GM18507 (cell line): ENCODE measurements at regions not wholly inside any gene's neighbourhood (a gene's known extent, or its start where the extent isn't known, plus 50 kb on each side); places are given as distances from the start of the nearest gene placed in this dataset.
A peak's percentile ranks its signal among the peaks of the same experiment; 100 is the strongest.

Source experiments
- DNase-seq: peaks from one replicate; pipeline ENCODE4 v3.0.0; 2011; ENCODE audit warnings: low read depth; ENCODE audit not compliant: insufficient read length; ENCODE audit errors: extremely low spot score
- FAIRE-seq: peaks from 2 replicates; lab custom pipeline; 2011; peaks lifted over from hg19 to GRCh38; lab: Jason Lieb, UNC

DNA sequence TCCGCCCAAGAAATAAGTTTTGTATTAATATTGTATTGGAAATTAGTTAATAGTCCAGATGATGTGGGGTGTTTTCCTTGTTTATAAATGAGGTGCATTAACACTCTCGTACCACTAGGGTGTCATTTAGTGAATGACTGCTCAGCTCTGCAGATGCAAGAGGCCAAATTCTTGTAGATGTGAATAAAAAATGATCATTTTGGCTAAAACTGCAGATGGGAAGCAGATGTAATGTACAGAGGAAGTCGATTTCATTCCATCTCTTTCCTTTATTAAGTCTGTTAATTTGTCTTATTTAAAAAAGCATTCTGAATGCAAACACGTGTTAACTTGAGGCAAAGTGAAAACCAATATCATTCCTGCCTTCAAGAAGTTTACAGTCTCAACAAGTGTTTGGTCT lies 108.1 kb downstream of the DHX15 start:
- DNase-seq (no peak), FAIRE-seq (peak; percentile 42)

- FAIRE-seq (no peak), DNase-seq (no peak)
Observed at GRCh38 chr4:24475756-24476155, 108.6 kb downstream of the DHX15 start.

- DNase-seq = no peak
- FAIRE-seq = no peak
Observed at GRCh38 chr4:24473309-24473721, 111.0 kb downstream of the DHX15 start.

- peak; percentile 37 for DNase-seq
Observed at GRCh38 chr4:24472514-24473308, 111.6 kb downstream of the DHX15 start.

DNA sequence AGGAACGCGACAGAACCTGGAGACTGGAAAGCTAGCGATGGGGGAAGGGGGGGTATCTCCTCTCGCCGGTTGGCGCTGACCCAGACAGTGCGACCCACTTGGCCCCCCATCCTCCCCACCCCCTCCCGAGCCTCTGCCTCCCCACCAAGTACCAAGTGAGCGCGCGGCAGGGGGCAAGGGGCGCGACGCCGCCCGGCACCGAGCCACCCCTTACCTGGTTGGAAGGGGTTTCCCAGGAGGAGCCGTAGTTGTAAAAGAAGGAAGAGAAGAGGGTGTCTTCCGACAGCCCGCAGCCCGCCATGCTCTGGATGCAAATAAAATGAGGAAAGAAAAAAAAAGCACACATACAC lies 112.2 kb downstream of the DHX15 start:
- DNase-seq = no peak
- FAIRE-seq = no peak

More at GRCh38 chr4:24472514-24473308, 111.6 kb downstream of the DHX15 start:
- FAIRE-seq = no peak

- DNase-seq = no peak
- no peak for FAIRE-seq
Observed at GRCh38 chr4:24471486-24472160, 112.7 kb downstream of the DHX15 start.

GRCh38 chr4:24470666-24471485 lies 113.5 kb downstream of the DHX15 start:
- DNase-seq (no peak), FAIRE-seq (no peak)

DNA sequence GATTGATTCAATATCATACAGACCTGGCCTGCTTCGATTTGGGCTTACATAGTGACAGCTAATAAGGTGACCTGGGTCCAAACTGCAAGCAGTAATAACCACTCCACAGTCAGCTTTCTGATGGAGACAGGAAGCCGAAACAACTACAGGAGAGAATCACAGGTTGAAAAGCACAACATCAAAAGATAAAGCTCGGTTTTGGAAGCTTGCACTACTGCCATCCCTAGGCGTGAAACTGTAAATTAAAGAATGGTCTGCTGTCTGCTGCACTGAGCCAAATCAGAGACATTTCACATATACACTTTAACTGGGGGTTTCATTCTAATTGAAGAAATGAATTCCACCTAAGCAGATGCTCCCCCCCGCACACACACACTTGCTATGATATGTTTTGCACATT lies 116.3 kb downstream of the DHX15 start:
- no peak for FAIRE-seq
- no peak for DNase-seq

GRCh38 chr4:24464566-24464965 lies 119.8 kb downstream of the DHX15 start:
- no peak for FAIRE-seq
- no peak for DNase-seq

DNA sequence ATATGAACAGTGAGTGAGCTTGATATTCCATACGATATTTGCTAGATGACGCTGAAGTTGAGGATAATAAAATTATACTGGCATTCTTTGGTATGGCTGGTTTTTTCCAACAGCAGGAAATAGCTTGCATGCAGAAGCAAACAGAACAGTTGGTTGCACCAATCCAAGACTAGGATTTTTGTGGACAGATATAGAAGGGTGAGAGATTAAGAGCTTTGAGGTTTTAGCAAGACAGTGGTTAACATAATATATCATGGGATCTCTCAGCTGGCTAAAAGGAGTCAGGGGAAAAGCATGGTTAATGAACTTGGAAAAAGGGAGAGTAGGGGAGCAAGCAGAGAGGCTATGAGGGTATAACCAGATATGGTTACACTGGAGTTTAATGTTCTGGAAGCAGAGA lies 127.9 kb downstream of the DHX15 start:
- DNase-seq = no peak
- no peak for FAIRE-seq

DNA sequence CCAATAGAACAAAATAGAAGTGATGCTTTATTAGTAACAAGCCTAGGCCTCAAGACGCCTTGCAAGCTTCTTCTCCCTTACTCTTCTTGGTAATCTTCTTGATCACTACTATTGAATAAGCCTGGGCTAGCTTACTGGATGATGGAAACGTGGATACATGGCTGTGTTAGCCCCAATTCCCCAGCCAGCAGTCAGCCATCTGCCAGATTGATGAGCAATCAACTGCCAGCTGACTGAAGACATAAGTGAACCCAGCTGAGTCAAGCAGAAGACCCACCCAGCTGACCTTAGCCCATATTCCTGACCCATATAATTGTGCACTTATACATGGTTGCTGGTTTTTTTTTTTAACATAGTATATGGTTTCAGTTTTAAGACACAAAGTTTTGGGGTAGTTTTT lies 130.4 kb downstream of the DHX15 start:
- FAIRE-seq (no peak), DNase-seq (no peak)

DNA sequence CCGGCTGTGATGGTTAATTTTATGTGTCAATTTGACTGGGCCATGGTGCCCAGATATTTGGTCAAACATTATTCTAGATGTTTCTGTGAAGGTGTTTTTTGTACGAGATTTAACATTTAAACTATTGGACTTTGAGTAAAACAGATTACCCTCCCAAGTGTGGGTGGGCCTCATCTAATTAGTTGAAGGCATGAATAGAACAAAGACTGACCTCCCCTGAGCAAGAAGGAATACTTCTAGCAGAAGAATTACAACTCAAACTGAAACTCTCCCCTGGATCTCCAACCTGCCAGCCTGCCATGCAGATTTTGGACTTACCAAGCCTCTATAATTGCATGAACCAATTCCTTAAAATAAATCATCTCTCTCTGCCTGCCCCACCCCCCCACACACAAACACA lies 132.5 kb downstream of the DHX15 start:
- no peak for DNase-seq
- FAIRE-seq = no peak

DNA sequence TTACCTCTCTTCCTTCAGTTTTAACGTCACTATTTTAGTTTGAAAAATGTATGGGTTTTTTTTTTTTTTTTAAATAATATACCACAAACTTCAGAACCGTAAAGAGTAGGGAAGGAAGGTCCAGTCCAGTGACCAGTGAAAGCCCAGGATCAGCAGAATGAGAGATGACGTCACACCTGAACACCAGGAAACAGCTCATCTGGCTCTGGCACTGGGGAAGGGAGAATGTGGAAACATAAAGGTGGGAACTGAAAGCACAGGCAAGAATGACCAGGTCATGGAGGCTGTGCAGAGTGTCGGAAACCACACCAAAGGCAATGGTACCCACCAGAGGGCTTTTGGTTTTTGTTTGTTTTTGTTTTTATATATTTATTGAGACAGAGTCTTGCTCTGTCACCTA lies 141.2 kb downstream of the DHX15 start:
- FAIRE-seq = no peak

GRCh38 chr4:24440765-24441164 lies 143.6 kb downstream of the DHX15 start:
- FAIRE-seq = no peak
- no peak for DNase-seq

More for the DNA sequence above, 141.2 kb downstream of the DHX15 start:
- no peak for DNase-seq

GRCh38 chr4:24434241-24434640 lies 150.1 kb downstream of the DHX15 start:
- FAIRE-seq (no peak), DNase-seq (no peak)

- FAIRE-seq (no peak), DNase-seq (no peak)
Observed at GRCh38 chr4:24433515-24434214, 150.7 kb downstream of the DHX15 start.

DNA sequence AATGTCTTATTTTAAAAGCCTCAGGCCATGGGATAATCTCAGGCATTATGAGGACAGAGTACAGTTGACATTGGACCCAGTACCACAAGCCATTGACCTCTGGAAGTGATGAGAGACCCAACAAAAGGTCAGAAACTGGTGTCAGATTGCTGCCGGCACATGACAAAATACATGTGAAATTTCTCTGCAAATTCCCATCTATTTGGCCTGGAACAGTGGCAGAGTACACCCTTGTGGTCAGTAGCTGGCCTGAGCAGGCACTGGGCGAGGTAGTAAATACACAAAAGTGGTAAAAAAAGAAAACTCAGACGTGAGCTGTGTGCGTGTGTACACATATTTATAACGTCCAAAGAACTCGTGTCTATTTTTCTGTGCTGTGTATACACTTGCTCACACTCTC lies 155.5 kb downstream of the DHX15 start:
- no peak for DNase-seq
- no peak for FAIRE-seq

GRCh38 chr4:24426557-24426956 lies 157.8 kb downstream of the DHX15 start:
- no peak for FAIRE-seq
- no peak for DNase-seq

GRCh38 chr4:24425863-24426262 lies 158.5 kb downstream of the DHX15 start:
- DNase-seq (no peak), FAIRE-seq (no peak)

- DNase-seq (no peak), FAIRE-seq (no peak)
Observed at GRCh38 chr4:24423670-24424069, 160.7 kb downstream of the DHX15 start.
